ENCODE measurements at regions not wholly inside any gene's neighbourhood (a gene's known extent, or its start where the extent isn't known, plus 50 kb on each side); places are given as distances from the start of the nearest gene placed in this dataset.

- TF ChIP-seq CTCF (IDR thresholded peaks at IDR 0.05): no peak
- TF ChIP-seq POLR2A (IDR thresholded peaks at IDR 0.05): no peak
Observed at GRCh38 chr2:191622374-191623320, 55.3 kb upstream of the NABP1 start.

Data from lower leg skin (tissue), 3 donors.